ENCODE measurements at regions not wholly inside any gene's neighbourhood (a gene's known extent, or its start where the extent isn't known, plus 50 kb on each side); places are given as distances from the start of the nearest gene placed in this dataset.

DNA sequence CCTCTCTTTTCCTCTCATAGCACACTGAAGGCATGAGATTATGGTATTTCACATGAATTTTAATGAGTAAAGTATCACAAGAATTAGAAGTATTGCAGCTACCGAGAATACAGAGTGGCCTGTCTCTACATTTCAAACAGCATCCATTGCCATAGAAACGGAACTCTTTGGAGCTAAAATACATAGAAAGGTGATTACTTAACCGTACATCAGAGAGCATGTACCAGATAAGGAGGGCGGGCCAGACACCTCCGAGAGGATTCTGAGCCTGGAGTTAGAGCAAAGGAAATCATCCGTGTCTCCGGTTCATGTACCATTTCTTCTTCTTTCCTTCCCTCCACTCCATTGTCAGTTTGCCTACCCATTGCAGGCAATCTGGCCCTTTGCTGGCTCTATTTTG, 196.7 kb downstream of the KLF6 start:
- H3K4me3 ChIP-seq (ENCODE audit: low read depth in 1 of 2, low read length in 2 of 2) = no peak overlapping the region
- H3K9me3 ChIP-seq (ENCODE audit: control insufficient read depth in 1 of 2, low read length in 2 of 2) = no peaks in the 10 kb centered on the region
- no peaks in the 10 kb centered on the region for H3K4me1 ChIP-seq (ENCODE audit: control insufficient read depth in 1 of 2, insufficient read depth in 2 of 2, low read length in 2 of 2)
- no peak overlapping the region for H3K27ac ChIP-seq (ENCODE audit: low read depth, low read length)
- H3K9ac ChIP-seq (ENCODE audit: low read depth in 1 of 2, low read length in 2 of 2) = no peak overlapping the region
- H3K36me3 ChIP-seq (ENCODE audit: control insufficient read depth in 1 of 2, insufficient read depth in 2 of 2, low read length in 2 of 2) = no peaks in the 10 kb centered on the region
- H3K27me3 ChIP-seq (ENCODE audit: control insufficient read depth in 1 of 2, insufficient read depth in 2 of 2, low read length in 2 of 2) = no peaks in the 10 kb centered on the region

DNA sequence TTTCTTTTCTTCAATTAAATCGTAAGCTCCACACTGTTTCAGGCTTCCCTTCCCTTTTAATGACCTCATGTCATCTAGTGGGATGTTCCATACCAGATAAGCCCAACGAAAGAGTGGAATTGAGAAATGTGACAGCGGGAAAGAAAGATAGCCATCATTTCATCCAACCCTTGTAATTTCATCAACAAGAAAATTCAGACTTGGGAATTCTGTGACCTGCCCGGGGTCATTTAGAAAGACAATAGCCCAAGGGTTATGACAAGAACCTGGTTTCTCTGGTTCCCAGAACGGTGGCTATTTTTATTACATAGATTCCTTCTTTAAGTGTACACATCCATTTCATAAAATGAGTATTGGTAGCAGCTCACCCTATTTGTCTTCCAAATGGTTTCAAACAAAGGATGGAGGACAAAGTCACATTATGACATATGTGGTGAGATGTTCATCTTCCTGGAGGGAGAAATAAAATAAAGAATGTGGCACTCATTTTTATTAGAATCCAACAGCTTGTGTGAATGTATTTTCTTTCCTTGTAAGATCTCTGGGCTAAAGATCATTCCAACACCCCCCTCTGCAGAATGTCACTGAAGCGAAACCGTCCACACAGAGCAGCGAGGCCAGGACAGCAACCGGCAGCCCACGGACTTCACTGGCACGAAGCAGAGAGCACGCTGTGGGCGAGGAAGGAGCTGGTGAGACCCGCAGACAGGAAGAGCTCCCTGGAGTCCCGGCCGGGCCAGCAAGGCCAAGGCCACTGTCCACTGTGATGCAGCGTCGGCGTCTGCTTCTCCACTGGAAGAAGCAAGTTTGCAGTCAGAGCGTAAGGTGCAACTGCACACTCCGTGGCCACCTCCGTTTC, 199.9 kb downstream of the KLF6 start:
- no peaks in the 10 kb centered on the region for H3K36me3 ChIP-seq (ENCODE audit: control insufficient read depth in 1 of 2, insufficient read depth in 2 of 2, low read length in 2 of 2)
- H3K4me1 ChIP-seq (ENCODE audit: control insufficient read depth in 1 of 2, insufficient read depth in 2 of 2, low read length in 2 of 2) = no peaks in the 10 kb centered on the region
- no peaks in the 10 kb centered on the region for H3K27me3 ChIP-seq (ENCODE audit: control insufficient read depth in 1 of 2, insufficient read depth in 2 of 2, low read length in 2 of 2)
- no peak overlapping the region for H3K27ac ChIP-seq (ENCODE audit: low read depth, low read length)
- H3K4me3 ChIP-seq (ENCODE audit: low read depth in 1 of 2, low read length in 2 of 2) = no peak overlapping the region
- no peaks in the 10 kb centered on the region for H3K9me3 ChIP-seq (ENCODE audit: control insufficient read depth in 1 of 2, low read length in 2 of 2)
- H3K9ac ChIP-seq (ENCODE audit: low read depth in 1 of 2, low read length in 2 of 2) = no peak overlapping the region

DNA sequence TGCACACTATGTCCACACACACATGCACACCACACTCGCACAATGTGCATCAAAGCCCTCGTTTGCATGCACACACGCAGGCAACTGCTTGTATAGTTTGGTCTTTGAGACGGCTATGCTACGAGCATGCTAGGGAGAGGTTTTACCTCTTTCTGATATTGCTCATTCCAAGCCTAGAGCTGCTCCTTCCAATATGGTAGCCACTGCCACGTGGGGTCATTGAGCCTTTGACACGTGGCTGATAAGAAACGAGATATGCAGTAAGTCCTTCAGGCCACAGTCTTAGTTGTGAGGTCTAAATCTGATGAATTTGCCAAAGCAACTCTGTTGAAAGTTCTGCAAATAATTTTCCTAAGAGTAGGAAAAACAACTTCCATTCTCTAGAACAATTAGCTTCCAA, 204.4 kb downstream of the KLF6 start:
- no peaks in the 10 kb centered on the region for H3K4me1 ChIP-seq (ENCODE audit: control insufficient read depth in 1 of 2, insufficient read depth in 2 of 2, low read length in 2 of 2)
- no peaks in the 10 kb centered on the region for H3K36me3 ChIP-seq (ENCODE audit: control insufficient read depth in 1 of 2, insufficient read depth in 2 of 2, low read length in 2 of 2)
- no peaks in the 10 kb centered on the region for H3K27me3 ChIP-seq (ENCODE audit: control insufficient read depth in 1 of 2, insufficient read depth in 2 of 2, low read length in 2 of 2)
- no peak overlapping the region for H3K27ac ChIP-seq (ENCODE audit: low read depth, low read length)
- H3K9ac ChIP-seq (ENCODE audit: low read depth in 1 of 2, low read length in 2 of 2) = no peak overlapping the region
- no peak overlapping the region for H3K4me3 ChIP-seq (ENCODE audit: low read depth in 1 of 2, low read length in 2 of 2)
- H3K9me3 ChIP-seq (ENCODE audit: control insufficient read depth in 1 of 2, low read length in 2 of 2) = no peaks in the 10 kb centered on the region

DNA sequence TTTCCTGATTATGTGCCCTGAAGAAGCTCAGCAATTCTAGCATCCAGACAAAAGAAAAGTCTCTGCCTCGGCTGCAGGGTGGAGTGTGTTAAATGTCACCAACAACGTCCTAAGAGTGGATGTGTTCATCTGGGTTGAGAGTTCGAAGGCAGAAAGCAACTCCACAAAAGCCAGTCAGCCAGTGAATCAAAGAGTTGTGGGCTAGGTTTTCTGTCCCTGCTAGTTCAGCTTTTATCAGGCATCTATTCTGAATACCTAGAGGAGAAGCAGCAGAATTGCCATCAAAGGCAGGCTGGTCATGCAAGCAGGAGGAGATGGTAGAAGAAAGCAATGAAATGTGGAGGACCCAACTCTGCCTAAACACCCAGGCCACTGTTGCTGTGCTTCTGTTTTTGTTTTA, 205.2 kb downstream of the KLF6 start:
- no peak overlapping the region for H3K27ac ChIP-seq (ENCODE audit: low read depth, low read length)
- H3K4me3 ChIP-seq (ENCODE audit: low read depth in 1 of 2, low read length in 2 of 2) = no peak overlapping the region
- no peak overlapping the region for H3K9ac ChIP-seq (ENCODE audit: low read depth in 1 of 2, low read length in 2 of 2)
- no peaks in the 10 kb centered on the region for H3K27me3 ChIP-seq (ENCODE audit: control insufficient read depth in 1 of 2, insufficient read depth in 2 of 2, low read length in 2 of 2)
- no peaks in the 10 kb centered on the region for H3K36me3 ChIP-seq (ENCODE audit: control insufficient read depth in 1 of 2, insufficient read depth in 2 of 2, low read length in 2 of 2)
- no peaks in the 10 kb centered on the region for H3K4me1 ChIP-seq (ENCODE audit: control insufficient read depth in 1 of 2, insufficient read depth in 2 of 2, low read length in 2 of 2)
- H3K9me3 ChIP-seq (ENCODE audit: control insufficient read depth in 1 of 2, low read length in 2 of 2) = no peaks in the 10 kb centered on the region

DNA sequence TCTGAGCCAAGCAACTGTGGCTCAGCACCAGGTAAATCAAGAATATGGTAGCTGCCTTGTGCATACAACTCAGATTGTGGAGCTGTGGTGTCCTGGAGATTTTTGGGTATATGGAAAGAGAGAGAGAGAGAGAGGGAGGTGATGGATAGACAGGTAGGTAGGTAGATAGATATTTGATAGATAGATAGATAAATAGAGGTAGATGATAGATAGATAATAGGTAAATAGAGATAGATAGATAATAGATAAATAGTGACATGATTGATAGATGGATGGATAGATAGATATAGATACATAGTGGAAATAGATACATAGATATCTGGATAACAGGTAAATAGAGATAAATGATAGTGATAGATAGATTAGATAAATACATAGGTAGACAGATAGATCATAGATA, 206.3 kb downstream of the KLF6 start:
- Histone ChIP-seq H3K9me3 (ENCODE audit: control insufficient read depth in 1 of 2, low read length in 2 of 2) (no peaks in the 10 kb centered on the region), H3K27me3 (ENCODE audit: control insufficient read depth in 1 of 2, insufficient read depth in 2 of 2, low read length in 2 of 2) (no peaks in the 10 kb centered on the region), H3K36me3 (ENCODE audit: control insufficient read depth in 1 of 2, insufficient read depth in 2 of 2, low read length in 2 of 2) (no peaks in the 10 kb centered on the region), H3K4me3 (ENCODE audit: low read depth in 1 of 2, low read length in 2 of 2) (no peak overlapping the region), H3K9ac (ENCODE audit: low read depth in 1 of 2, low read length in 2 of 2) (no peak overlapping the region), H3K27ac (ENCODE audit: low read depth, low read length) (no peak overlapping the region), H3K4me1 (ENCODE audit: control insufficient read depth in 1 of 2, insufficient read depth in 2 of 2, low read length in 2 of 2) (no peaks in the 10 kb centered on the region)

DNA sequence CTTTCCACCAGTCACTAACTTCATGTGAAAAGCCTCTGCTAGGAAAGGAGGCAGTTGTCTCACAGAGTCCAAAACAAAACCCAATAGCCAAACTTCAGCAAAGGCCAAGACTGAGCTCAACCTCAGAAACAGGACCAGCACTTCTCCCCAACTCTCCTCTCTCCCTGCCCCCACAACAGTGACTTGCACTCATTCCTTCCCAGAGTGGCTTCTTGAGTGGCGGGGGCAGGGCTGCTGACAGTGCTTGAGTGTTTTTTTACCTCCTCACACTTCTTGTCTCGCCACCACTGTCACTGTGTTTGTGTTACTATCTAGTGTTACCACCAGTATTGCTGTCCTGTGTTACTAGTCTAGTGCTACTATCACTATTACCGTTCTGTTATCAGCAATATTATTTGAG, 206.8 kb downstream of the KLF6 start:
- no peaks in the 10 kb centered on the region for H3K27me3 ChIP-seq (ENCODE audit: control insufficient read depth in 1 of 2, insufficient read depth in 2 of 2, low read length in 2 of 2)
- no peaks in the 10 kb centered on the region for H3K9me3 ChIP-seq (ENCODE audit: control insufficient read depth in 1 of 2, low read length in 2 of 2)
- H3K9ac ChIP-seq (ENCODE audit: low read depth in 1 of 2, low read length in 2 of 2) = no peak overlapping the region
- no peaks in the 10 kb centered on the region for H3K36me3 ChIP-seq (ENCODE audit: control insufficient read depth in 1 of 2, insufficient read depth in 2 of 2, low read length in 2 of 2)
- no peak overlapping the region for H3K4me3 ChIP-seq (ENCODE audit: low read depth in 1 of 2, low read length in 2 of 2)
- no peak overlapping the region for H3K27ac ChIP-seq (ENCODE audit: low read depth, low read length)
- H3K4me1 ChIP-seq (ENCODE audit: control insufficient read depth in 1 of 2, insufficient read depth in 2 of 2, low read length in 2 of 2) = no peaks in the 10 kb centered on the region

DNA sequence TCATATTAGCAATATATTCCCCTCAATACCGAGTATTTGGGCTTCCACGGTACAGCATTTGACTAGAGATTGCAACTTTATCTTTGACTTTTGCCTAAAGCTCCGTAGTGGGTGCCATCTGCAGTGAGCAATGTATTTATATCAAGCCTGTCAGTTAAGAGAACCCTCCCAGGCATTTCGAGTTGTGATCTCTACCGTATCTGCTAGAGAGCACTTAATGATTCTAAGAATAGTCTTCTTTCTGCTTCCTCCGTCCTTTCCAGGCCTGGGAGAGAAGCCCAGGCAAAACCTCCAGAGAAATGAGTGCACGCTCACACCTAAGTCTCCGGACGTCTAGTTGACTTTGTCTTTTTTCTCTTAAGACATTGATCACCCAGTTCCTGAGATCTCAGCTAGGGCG, 210.6 kb downstream of the KLF6 start:
- Histone ChIP-seq H3K4me1 (ENCODE audit: control insufficient read depth in 1 of 2, insufficient read depth in 2 of 2, low read length in 2 of 2) (no peaks in the 10 kb centered on the region), H3K9me3 (ENCODE audit: control insufficient read depth in 1 of 2, low read length in 2 of 2) (no peaks in the 10 kb centered on the region), H3K27ac (ENCODE audit: low read depth, low read length) (no peak overlapping the region), H3K4me3 (ENCODE audit: low read depth in 1 of 2, low read length in 2 of 2) (no peak overlapping the region), H3K27me3 (ENCODE audit: control insufficient read depth in 1 of 2, insufficient read depth in 2 of 2, low read length in 2 of 2) (no peaks in the 10 kb centered on the region), H3K9ac (ENCODE audit: low read depth in 1 of 2, low read length in 2 of 2) (no peak overlapping the region), H3K36me3 (ENCODE audit: control insufficient read depth in 1 of 2, insufficient read depth in 2 of 2, low read length in 2 of 2) (no peaks in the 10 kb centered on the region)

DNA sequence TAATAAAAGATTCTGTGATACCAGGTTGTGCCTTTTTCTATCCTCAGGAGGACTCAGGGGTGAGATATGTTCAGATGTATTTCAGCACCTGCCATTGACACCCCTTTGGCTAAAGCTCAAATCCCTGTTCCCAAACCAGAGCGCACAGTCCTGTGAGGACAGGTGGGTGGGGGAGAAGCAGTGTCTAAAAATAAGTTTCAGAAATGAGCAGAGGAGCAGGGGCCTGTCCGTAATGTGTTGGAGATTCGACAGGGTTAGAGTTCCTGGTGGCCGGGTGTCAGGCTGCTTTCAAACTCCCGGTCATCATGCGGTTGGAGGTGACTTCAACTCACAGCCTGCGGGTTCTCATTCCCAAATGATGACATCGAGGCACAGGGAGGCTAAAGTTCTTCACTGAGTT, 211.5 kb downstream of the KLF6 start:
- no peak overlapping the region for H3K4me3 ChIP-seq (ENCODE audit: low read depth in 1 of 2, low read length in 2 of 2)
- H3K36me3 ChIP-seq (ENCODE audit: control insufficient read depth in 1 of 2, insufficient read depth in 2 of 2, low read length in 2 of 2) = no peaks in the 10 kb centered on the region
- no peaks in the 10 kb centered on the region for H3K27me3 ChIP-seq (ENCODE audit: control insufficient read depth in 1 of 2, insufficient read depth in 2 of 2, low read length in 2 of 2)
- H3K9me3 ChIP-seq (ENCODE audit: control insufficient read depth in 1 of 2, low read length in 2 of 2) = no peaks in the 10 kb centered on the region
- no peak overlapping the region for H3K9ac ChIP-seq (ENCODE audit: low read depth in 1 of 2, low read length in 2 of 2)
- H3K27ac ChIP-seq (ENCODE audit: low read depth, low read length) = no peak overlapping the region
- no peaks in the 10 kb centered on the region for H3K4me1 ChIP-seq (ENCODE audit: control insufficient read depth in 1 of 2, insufficient read depth in 2 of 2, low read length in 2 of 2)

DNA sequence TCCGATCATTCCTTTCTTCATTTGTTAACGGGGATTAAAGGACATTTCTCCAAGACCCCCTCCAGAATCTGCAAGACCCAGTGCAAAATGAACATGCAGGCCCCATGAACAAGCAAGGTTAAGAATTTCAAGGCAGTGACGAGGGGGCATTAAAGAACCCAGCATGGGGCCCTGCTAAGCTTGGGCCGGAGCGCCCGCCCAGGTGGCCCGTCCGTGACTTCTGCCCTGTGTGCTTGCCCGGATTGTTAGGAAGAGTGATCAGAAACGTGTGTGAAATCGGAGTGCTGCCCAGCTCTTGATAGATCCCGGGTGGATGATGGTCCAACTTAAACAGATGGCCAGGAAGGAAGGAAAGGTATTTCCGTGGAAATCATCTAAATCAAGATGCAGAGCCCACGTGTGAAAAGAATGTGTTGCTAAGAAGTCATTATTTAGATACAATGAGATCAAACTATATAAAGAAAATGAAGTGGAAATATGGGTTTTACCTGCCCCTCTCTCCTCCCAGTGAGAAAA, 213.6 kb downstream of the KLF6 start:
- Histone ChIP-seq H3K36me3 (ENCODE audit: control insufficient read depth in 1 of 2, insufficient read depth in 2 of 2, low read length in 2 of 2) (no peaks in the 10 kb centered on the region), H3K9ac (ENCODE audit: low read depth in 1 of 2, low read length in 2 of 2) (no peak overlapping the region), H3K27me3 (ENCODE audit: control insufficient read depth in 1 of 2, insufficient read depth in 2 of 2, low read length in 2 of 2) (no peaks in the 10 kb centered on the region), H3K4me1 (ENCODE audit: control insufficient read depth in 1 of 2, insufficient read depth in 2 of 2, low read length in 2 of 2) (no peaks in the 10 kb centered on the region), H3K27ac (ENCODE audit: low read depth, low read length) (no peak overlapping the region), H3K4me3 (ENCODE audit: low read depth in 1 of 2, low read length in 2 of 2) (no peak overlapping the region), H3K9me3 (ENCODE audit: control insufficient read depth in 1 of 2, low read length in 2 of 2) (no peaks in the 10 kb centered on the region)

DNA sequence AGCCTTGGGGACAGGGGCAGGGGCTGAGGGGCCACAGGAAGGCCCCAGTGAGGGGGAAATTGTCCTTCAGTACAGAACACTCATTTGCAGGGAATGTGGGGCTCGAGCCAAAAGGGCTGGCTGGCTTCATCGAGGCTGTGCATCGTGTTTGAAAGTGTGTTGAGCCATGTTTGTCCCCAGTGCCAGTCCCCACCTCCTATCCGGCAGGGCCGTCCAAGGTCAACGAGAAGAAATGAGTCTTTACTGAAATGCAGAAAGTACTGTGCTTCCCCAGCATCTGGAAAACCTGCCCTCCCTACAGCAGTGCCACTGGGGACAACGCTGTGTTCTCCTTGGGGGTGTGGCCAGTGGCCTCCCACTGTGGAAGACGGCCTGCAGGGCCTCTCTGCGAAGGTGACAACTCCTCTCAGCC, 214.1 kb downstream of the KLF6 start:
- Histone ChIP-seq H3K4me3 (ENCODE audit: low read depth in 1 of 2, low read length in 2 of 2) (no peak overlapping the region), H3K27ac (ENCODE audit: low read depth, low read length) (no peak overlapping the region), H3K27me3 (ENCODE audit: control insufficient read depth in 1 of 2, insufficient read depth in 2 of 2, low read length in 2 of 2) (no peaks in the 10 kb centered on the region)

More for the DNA sequence above, 214.1 kb downstream of the KLF6 start:
- no peaks in the 10 kb centered on the region for H3K36me3 ChIP-seq (ENCODE audit: control insufficient read depth in 1 of 2, insufficient read depth in 2 of 2, low read length in 2 of 2)
- no peak overlapping the region for H3K9ac ChIP-seq (ENCODE audit: low read depth in 1 of 2, low read length in 2 of 2)
- no peaks in the 10 kb centered on the region for H3K4me1 ChIP-seq (ENCODE audit: control insufficient read depth in 1 of 2, insufficient read depth in 2 of 2, low read length in 2 of 2)
- no peaks in the 10 kb centered on the region for H3K9me3 ChIP-seq (ENCODE audit: control insufficient read depth in 1 of 2, low read length in 2 of 2)

Measured in duodenal mucosa (tissue), 2 donors.